HUES64 (cell line): ENCODE measurements at regions not wholly inside any gene's neighbourhood (a gene's known extent, or its start where the extent isn't known, plus 50 kb on each side); places are given as distances from the start of the nearest gene placed in this dataset.

ENCODE experiments used
- H3K27ac ChIP-seq: 2 replicates; pipeline ENCODE4 v1.7.0; 2013; ENCODE audit warnings: low read depth, low read length, inconsistent platforms
- H3K27me3 ChIP-seq: 2 replicates; pipeline ENCODE4 v1.6.1; 2013; ENCODE audit warnings: mild to moderate bottlenecking, low read length; ENCODE audit not compliant: insufficient read depth
- H3K36me3 ChIP-seq: 2 replicates; pipeline ENCODE4 v1.6.1; 2013; ENCODE audit warnings: mild to moderate bottlenecking, low read length; ENCODE audit not compliant: insufficient read depth
- H3K4me1 ChIP-seq: 2 replicates; pipeline ENCODE4 v1.6.1; 2013; ENCODE audit warnings: mild to moderate bottlenecking, low read length, moderate library complexity; ENCODE audit not compliant: insufficient read depth
- H3K4me3 ChIP-seq: 2 replicates; pipeline ENCODE4 v1.5.1; 2013; ENCODE audit warnings: mild to moderate bottlenecking, low read length, moderate library complexity
- H3K9ac ChIP-seq: 2 replicates; pipeline ENCODE4 v1.6.1; 2013; ENCODE audit warnings: mild to moderate bottlenecking, low read depth, low read length
- H3K9me3 ChIP-seq: 2 replicates; pipeline ENCODE4 v1.6.1; 2013; ENCODE audit warnings: low read depth, low read length; ENCODE audit not compliant: insufficient read depth
- WGBS: fragments of 150-250, 120-280 bp; methylation state at CpG from one replicate; pipeline ENCODE4 v1.1.7; 2013; ENCODE audit warnings: missing lambda C conversion rate; 5-methylcytosine and 5-hydroxymethylcytosine counted together

- Histone ChIP-seq H3K4me3 (no peak overlapping the region), H3K27ac (0 out of 2 replicates have a peak overlapping the region, but pooled peaks have one; percentile 16), H3K4me1 (peaks cover 49% of the 10 kb centered on the region), H3K36me3 (no peaks in the 10 kb centered on the region), H3K9ac (no peak overlapping the region), H3K27me3 (no peaks in the 10 kb centered on the region), H3K9me3 (no peaks in the 10 kb centered on the region)
- WGBS = 74% methylated on average over 3 of the region's 3 CpGs
These were observed 323.4 kb downstream of the CDC14C start for GRCh38 chr7:49247759-49248158.

- H3K4me1 ChIP-seq = no peaks in the 10 kb centered on the region
- H3K9me3 ChIP-seq = no peaks in the 10 kb centered on the region
- H3K4me3 ChIP-seq = no peak overlapping the region
- no peaks in the 10 kb centered on the region for H3K36me3 ChIP-seq
- no peaks in the 10 kb centered on the region for H3K27me3 ChIP-seq
- no peak overlapping the region for H3K27ac ChIP-seq
- 91% methylated on average over 3 of the region's 3 CpGs for WGBS
- H3K9ac ChIP-seq = no peak overlapping the region
These were observed 330.7 kb downstream of the CDC14C start for GRCh38 chr7:49255054-49255453.

GRCh38 chr7:49260538-49260937, 336.2 kb downstream of the CDC14C start:
- Histone ChIP-seq H3K9me3 (no peaks in the 10 kb centered on the region), H3K27me3 (no peaks in the 10 kb centered on the region), H3K4me3 (no peak overlapping the region), H3K9ac (no peak overlapping the region), H3K4me1 (no peaks in the 10 kb centered on the region), H3K27ac (no peak overlapping the region), H3K36me3 (no peaks in the 10 kb centered on the region)
- WGBS = 86% methylated on average over 2 of the region's 2 CpGs

GRCh38 chr7:49261928-49262327, 337.6 kb downstream of the CDC14C start:
- H3K4me3 ChIP-seq = no peak overlapping the region
- H3K9me3 ChIP-seq = no peaks in the 10 kb centered on the region
- H3K27ac ChIP-seq = no peak overlapping the region
- H3K36me3 ChIP-seq = no peaks in the 10 kb centered on the region
- no peaks in the 10 kb centered on the region for H3K4me1 ChIP-seq
- no peak overlapping the region for H3K9ac ChIP-seq
- 95% methylated on average over 6 of the region's 6 CpGs for WGBS
- H3K27me3 ChIP-seq = no peaks in the 10 kb centered on the region

- no peak overlapping the region for H3K4me3 ChIP-seq
- no peak overlapping the region for H3K9ac ChIP-seq
- H3K27me3 ChIP-seq = no peaks in the 10 kb centered on the region
- H3K9me3 ChIP-seq = no peaks in the 10 kb centered on the region
- WGBS = 94% methylated on average over 3 of the region's 3 CpGs
- no peaks in the 10 kb centered on the region for H3K36me3 ChIP-seq
- H3K4me1 ChIP-seq = no peaks in the 10 kb centered on the region
- no peak overlapping the region for H3K27ac ChIP-seq
These were observed 340.2 kb downstream of the CDC14C start for GRCh38 chr7:49264530-49264929.

- Histone ChIP-seq H3K4me3 (no peak overlapping the region), H3K27ac (no peak overlapping the region), H3K36me3 (no peaks in the 10 kb centered on the region), H3K9ac (no peak overlapping the region), H3K4me1 (no peaks in the 10 kb centered on the region), H3K27me3 (no peaks in the 10 kb centered on the region), H3K9me3 (no peaks in the 10 kb centered on the region)
- 95% methylated on average over 1 of the region's 1 CpG for WGBS
These were observed 349.6 kb downstream of the CDC14C start for GRCh38 chr7:49273897-49274296.

GRCh38 chr7:49279891-49280290, 355.5 kb downstream of the CDC14C start:
- Histone ChIP-seq H3K4me3 (no peak overlapping the region), H3K27ac (no peak overlapping the region), H3K9me3 (no peaks in the 10 kb centered on the region), H3K27me3 (no peaks in the 10 kb centered on the region), H3K9ac (no peak overlapping the region), H3K4me1 (0 out of 2 replicates have a peak, but pooled peaks cover 6% of the 10 kb centered on the region), H3K36me3 (no peaks in the 10 kb centered on the region)
- 95% methylated on average over 2 of the region's 2 CpGs for WGBS

GRCh38 chr7:49287653-49288052, 363.3 kb downstream of the CDC14C start:
- Histone ChIP-seq H3K4me3 (no peak overlapping the region), H3K9ac (no peak overlapping the region), H3K27me3 (no peaks in the 10 kb centered on the region), H3K4me1 (0 out of 2 replicates have a peak, but pooled peaks cover 6% of the 10 kb centered on the region), H3K36me3 (no peaks in the 10 kb centered on the region), H3K27ac (no peak overlapping the region), H3K9me3 (no peaks in the 10 kb centered on the region)
- WGBS = 88% methylated on average over 1 of the region's 2 CpGs

GRCh38 chr7:49294611-49295010, 370.3 kb downstream of the CDC14C start:
- Histone ChIP-seq H3K27me3 (no peaks in the 10 kb centered on the region), H3K36me3 (no peaks in the 10 kb centered on the region), H3K4me3 (no peak overlapping the region), H3K9ac (no peak overlapping the region), H3K4me1 (no peaks in the 10 kb centered on the region), H3K27ac (no peak overlapping the region), H3K9me3 (no peaks in the 10 kb centered on the region)
- WGBS = 92% methylated on average over 4 of the region's 4 CpGs

GRCh38 chr7:49295146-49295545, 370.8 kb downstream of the CDC14C start:
- no peak overlapping the region for H3K4me3 ChIP-seq
- no peaks in the 10 kb centered on the region for H3K9me3 ChIP-seq
- H3K4me1 ChIP-seq = no peaks in the 10 kb centered on the region
- H3K36me3 ChIP-seq = no peaks in the 10 kb centered on the region
- WGBS = 87% methylated on average over 1 of the region's 1 CpG
- H3K27me3 ChIP-seq = no peaks in the 10 kb centered on the region
- H3K9ac ChIP-seq = no peak overlapping the region
- no peak overlapping the region for H3K27ac ChIP-seq

- H3K27ac ChIP-seq = no peak overlapping the region
- H3K9ac ChIP-seq = no peak overlapping the region
- no peak overlapping the region for H3K4me3 ChIP-seq
- no peaks in the 10 kb centered on the region for H3K27me3 ChIP-seq
- no peaks in the 10 kb centered on the region for H3K9me3 ChIP-seq
- 91% methylated on average over 1 of the region's 1 CpG for WGBS
- no peaks in the 10 kb centered on the region for H3K4me1 ChIP-seq
- no peaks in the 10 kb centered on the region for H3K36me3 ChIP-seq
These were observed 373.6 kb downstream of the CDC14C start for GRCh38 chr7:49297958-49298357.

GRCh38 chr7:49308787-49309186, 384.4 kb downstream of the CDC14C start:
- Histone ChIP-seq H3K4me3 (no peak overlapping the region), H3K27me3 (no peaks in the 10 kb centered on the region), H3K36me3 (no peaks in the 10 kb centered on the region), H3K9ac (no peak overlapping the region), H3K9me3 (no peaks in the 10 kb centered on the region), H3K27ac (no peak overlapping the region), H3K4me1 (no peaks in the 10 kb centered on the region)
- WGBS = 83% methylated on average over 2 of the region's 2 CpGs
